ENCODE measurements at regions not wholly inside any gene's neighbourhood (a gene's known extent, or its start where the extent isn't known, plus 50 kb on each side); places are given as distances from the start of the nearest gene placed in this dataset.
"Not testable (repeated sequence)": the region's sequence is repeated elsewhere in the genome, so short reads cannot be mapped to it uniquely, and the experiment has no call there.

DNA sequence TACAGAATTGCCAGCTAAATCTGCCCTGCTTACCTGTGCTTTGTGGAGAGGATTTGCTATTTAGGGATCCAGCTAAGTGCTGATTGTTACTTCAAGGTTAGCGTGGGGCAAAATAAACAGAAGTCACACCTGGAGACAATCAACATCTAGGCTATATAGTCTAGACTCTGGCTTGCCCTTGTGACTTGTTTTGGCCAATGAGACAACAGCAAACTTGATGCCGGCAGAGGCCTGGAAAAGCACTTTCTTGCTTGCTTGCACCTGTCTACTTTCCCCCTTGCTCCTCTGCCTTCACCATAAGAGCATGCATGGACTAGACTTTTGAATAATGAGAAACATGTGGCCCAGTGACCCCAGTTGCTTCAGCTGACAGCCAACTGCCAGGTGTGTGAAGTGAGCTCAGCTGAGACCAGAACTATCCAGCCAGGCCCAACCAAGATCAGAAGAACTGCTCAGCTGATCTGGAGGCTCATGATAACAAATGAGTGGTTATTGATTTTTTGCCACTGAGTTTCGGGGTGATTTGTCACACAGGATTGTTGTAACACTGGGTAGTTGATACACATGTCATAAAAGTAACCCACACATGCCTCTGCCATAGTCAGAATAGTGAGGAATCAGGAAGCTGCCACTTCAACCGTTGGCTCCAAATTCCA lies 164.4 kb downstream of the RBMX2 start:
- Histone ChIP-seq H2AFZ (ENCODE audit: low read depth, low read length) (no peak overlapping the region), H3K4me1 (ENCODE audit: insufficient read depth, low read length) (no peaks in the 10 kb centered on the region), H4K20me1 (ENCODE audit: insufficient read depth, low read length) (no peaks in the 10 kb centered on the region), H3K27ac (ENCODE audit: low read length) (no peak overlapping the region), H3K79me2 (ENCODE audit: insufficient read depth, low read length) (no peaks in the 10 kb centered on the region), H3K9ac (ENCODE audit: low read depth, low read length) (no peak overlapping the region), H3K9me3 (ENCODE audit: insufficient read depth, low read length, severe bottlenecking) (no peaks in the 10 kb centered on the region), H3K36me3 (ENCODE audit: insufficient read depth, low read length) (no peaks in the 10 kb centered on the region), H3K4me3 (ENCODE audit: low read depth in 1 of 2, low read length in 2 of 2) (no peak overlapping the region), H3K4me2 (ENCODE audit: insufficient read depth, low read length) (no peak overlapping the region), H3K27me3 (ENCODE audit: insufficient read depth, low read length, poor library complexity) (no peaks in the 10 kb centered on the region)
- ATAC-seq (ENCODE audit: insufficient read depth, low read depth) (no peak), DNase-seq (no peak)
- no peak for TF ChIP-seq EZH2 (IDR thresholded peaks at IDR 0.05; ENCODE audit: borderline replicate concordance, low read depth, low read length, severe bottlenecking)
- TF ChIP-seq, protein P1, sequence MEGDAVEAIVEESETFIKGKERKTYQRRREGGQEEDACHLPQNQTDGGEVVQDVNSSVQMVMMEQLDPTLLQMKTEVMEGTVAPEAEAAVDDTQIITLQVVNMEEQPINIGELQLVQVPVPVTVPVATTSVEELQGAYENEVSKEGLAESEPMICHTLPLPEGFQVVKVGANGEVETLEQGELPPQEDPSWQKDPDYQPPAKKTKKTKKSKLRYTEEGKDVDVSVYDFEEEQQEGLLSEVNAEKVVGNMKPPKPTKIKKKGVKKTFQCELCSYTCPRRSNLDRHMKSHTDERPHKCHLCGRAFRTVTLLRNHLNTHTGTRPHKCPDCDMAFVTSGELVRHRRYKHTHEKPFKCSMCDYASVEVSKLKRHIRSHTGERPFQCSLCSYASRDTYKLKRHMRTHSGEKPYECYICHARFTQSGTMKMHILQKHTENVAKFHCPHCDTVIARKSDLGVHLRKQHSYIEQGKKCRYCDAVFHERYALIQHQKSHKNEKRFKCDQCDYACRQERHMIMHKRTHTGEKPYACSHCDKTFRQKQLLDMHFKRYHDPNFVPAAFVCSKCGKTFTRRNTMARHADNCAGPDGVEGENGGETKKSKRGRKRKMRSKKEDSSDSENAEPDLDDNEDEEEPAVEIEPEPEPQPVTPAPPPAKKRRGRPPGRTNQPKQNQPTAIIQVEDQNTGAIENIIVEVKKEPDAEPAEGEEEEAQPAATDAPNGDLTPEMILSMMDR (IDR thresholded peaks at IDR 0.05; ENCODE audit: borderline replicate concordance, extremely low read depth, low read length, poor library complexity, severe bottlenecking): no peak

DNA sequence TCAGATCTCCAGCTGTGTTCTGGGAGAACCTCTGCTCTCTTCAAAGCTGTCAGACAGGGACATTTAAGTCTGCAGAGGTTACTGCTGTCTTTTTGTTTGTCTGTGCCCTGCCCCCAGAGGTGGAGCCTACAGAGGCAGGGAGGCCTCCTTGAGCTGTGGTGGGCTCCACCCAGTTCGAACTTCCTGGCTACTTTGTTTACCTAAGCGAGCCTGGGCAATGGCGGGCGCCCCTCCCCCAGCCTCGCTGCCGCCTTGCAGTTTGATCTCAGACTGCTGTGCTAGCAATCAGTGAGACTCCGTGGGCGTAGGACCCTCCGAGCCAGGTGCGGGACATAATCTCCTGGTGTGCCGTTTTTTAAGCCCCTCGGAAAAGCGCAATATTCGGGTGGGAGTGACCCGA lies 171.2 kb downstream of the RBMX2 start:
- not testable (repeated sequence) for H4K20me1 ChIP-seq (ENCODE audit: insufficient read depth, low read length); H2AFZ ChIP-seq (ENCODE audit: low read depth, low read length); ATAC-seq (ENCODE audit: insufficient read depth, low read depth); H3K9ac ChIP-seq (ENCODE audit: low read depth, low read length); H3K4me1 ChIP-seq (ENCODE audit: insufficient read depth, low read length); H3K27me3 ChIP-seq (ENCODE audit: insufficient read depth, low read length, poor library complexity); H3K4me3 ChIP-seq (ENCODE audit: low read depth in 1 of 2, low read length in 2 of 2); DNase-seq; H3K4me2 ChIP-seq (ENCODE audit: insufficient read depth, low read length); H3K9me3 ChIP-seq (ENCODE audit: insufficient read depth, low read length, severe bottlenecking); H3K79me2 ChIP-seq (ENCODE audit: insufficient read depth, low read length); H3K36me3 ChIP-seq (ENCODE audit: insufficient read depth, low read length); H3K27ac ChIP-seq (ENCODE audit: low read length)

Data from DND-41 (cell line).